Peyer's patch (tissue), 4 donors: ENCODE measurements at regions not wholly inside any gene's neighbourhood (a gene's known extent, or its start where the extent isn't known, plus 50 kb on each side); places are given as distances from the start of the nearest gene placed in this dataset.

Experiments
- POLR2A ChIP-seq, 2 donors: fragments of 450-650 bp; IDR thresholded peaks; one replicate each; pipeline ENCODE4 v1.5.1; 2017; ENCODE audit warnings: antibody characterized with exemption in 2 of 2, mild to moderate bottlenecking in 2 of 2, moderate library complexity in 2 of 2
- TF ChIP-seq, protein P1 (sequence below), 6 experiments: fragments of 450-650 bp in 4 of 6; fragments of 200-600 bp in 2 of 6; sonication (generic) in 1 of 6; IDR thresholded peaks; one replicate each; pipeline ENCODE4 v1.5.1; 2017 to 2019; ENCODE audit warnings: antibody characterized with exemption in 6 of 6, mild to moderate bottlenecking in 3 of 6, moderate library complexity in 1 of 6

DNA sequence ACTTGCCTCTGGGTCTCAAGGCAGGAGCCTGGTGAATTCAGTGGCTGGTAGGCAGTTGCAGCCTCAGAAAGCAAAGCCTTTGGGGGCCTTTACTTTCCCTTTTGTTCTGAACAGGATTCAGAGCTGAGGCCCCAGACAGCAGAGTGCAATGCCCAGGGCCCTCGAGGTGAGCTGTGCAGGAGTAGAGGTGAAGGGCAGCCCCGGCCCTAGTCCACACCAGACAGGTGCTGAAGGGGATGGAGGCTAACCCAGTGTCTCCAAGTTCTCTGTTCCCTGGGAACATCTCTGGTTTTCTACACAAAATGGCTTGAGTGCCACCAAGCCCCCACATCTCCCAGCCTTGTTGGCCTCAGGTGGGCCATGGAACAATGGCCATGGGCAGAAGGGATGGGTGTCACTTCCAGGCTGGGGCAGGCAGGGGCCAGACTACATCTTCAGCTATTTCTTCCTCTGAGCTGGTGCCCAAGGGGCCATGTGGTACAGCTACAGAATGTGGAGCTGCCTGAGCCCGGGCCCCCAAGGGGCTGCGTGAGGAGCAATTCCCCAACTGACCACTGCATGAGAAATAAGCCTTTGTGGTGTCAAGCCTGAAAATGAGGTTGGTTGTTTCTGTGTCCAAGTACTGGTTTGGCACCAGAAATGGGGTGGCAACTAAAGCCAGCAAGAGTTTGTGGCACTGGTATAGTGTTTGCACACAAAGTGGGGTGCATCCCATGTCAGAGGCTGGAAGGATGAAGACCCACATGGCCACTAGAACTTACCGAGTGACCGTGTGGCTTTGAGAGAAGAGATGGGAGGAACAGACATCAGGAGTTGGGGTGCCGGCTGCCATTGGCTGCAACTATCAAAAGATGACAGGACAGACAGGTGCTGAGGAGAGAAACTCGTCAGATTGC, 57.8 kb downstream of the BARX1 start:
- no peak for TF ChIP-seq POLR2A (IDR thresholded peaks at IDR 0.05)
- TF ChIP-seq, protein P1, sequence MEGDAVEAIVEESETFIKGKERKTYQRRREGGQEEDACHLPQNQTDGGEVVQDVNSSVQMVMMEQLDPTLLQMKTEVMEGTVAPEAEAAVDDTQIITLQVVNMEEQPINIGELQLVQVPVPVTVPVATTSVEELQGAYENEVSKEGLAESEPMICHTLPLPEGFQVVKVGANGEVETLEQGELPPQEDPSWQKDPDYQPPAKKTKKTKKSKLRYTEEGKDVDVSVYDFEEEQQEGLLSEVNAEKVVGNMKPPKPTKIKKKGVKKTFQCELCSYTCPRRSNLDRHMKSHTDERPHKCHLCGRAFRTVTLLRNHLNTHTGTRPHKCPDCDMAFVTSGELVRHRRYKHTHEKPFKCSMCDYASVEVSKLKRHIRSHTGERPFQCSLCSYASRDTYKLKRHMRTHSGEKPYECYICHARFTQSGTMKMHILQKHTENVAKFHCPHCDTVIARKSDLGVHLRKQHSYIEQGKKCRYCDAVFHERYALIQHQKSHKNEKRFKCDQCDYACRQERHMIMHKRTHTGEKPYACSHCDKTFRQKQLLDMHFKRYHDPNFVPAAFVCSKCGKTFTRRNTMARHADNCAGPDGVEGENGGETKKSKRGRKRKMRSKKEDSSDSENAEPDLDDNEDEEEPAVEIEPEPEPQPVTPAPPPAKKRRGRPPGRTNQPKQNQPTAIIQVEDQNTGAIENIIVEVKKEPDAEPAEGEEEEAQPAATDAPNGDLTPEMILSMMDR (IDR thresholded peaks at IDR 0.05): no peak
